ENCODE measurements at regions not wholly inside any gene's neighbourhood (a gene's known extent, or its start where the extent isn't known, plus 50 kb on each side); places are given as distances from the start of the nearest gene placed in this dataset.
"Not testable (repeated sequence)": the region's sequence is repeated elsewhere in the genome, so short reads cannot be mapped to it uniquely, and the experiment has no call there.

GRCh38 chr1:4485398-4485797 is 169.0 kb upstream of the AJAP1 start:
- TF ChIP-seq CTCF (conservative IDR thresholded peaks at IDR 0.05; ENCODE audit: low read depth, low read length): no peak

GRCh38 chr1:4485878-4486277 is 168.5 kb upstream of the AJAP1 start:
- TF ChIP-seq CTCF (conservative IDR thresholded peaks at IDR 0.05; ENCODE audit: low read depth, low read length): no peak
- DNase-seq (ENCODE audit: low read depth): no peak
- no peak overlapping the region for H3K4me3 ChIP-seq (ENCODE audit: low read depth, low read length)

More at GRCh38 chr1:4485398-4485797, 169.0 kb upstream of the AJAP1 start:
- no peak for DNase-seq (ENCODE audit: low read depth)
- H3K4me3 ChIP-seq (ENCODE audit: low read depth, low read length): no peak overlapping the region

- no peak for DNase-seq (ENCODE audit: low read depth)
- TF ChIP-seq CTCF (conservative IDR thresholded peaks at IDR 0.05; ENCODE audit: low read depth, low read length): no peak
- H3K4me3 ChIP-seq (ENCODE audit: low read depth, low read length): no peak overlapping the region
These were observed 167.8 kb upstream of the AJAP1 start for GRCh38 chr1:4486408-4487120.

GRCh38 chr1:4488018-4488417 is 166.4 kb upstream of the AJAP1 start:
- no peak for TF ChIP-seq CTCF (conservative IDR thresholded peaks at IDR 0.05; ENCODE audit: low read depth, low read length)
- DNase-seq (ENCODE audit: low read depth): no peak
- no peak overlapping the region for H3K4me3 ChIP-seq (ENCODE audit: low read depth, low read length)

GRCh38 chr1:4489486-4489885 is 164.9 kb upstream of the AJAP1 start:
- no peak for DNase-seq (ENCODE audit: low read depth)
- no peak overlapping the region for H3K4me3 ChIP-seq (ENCODE audit: low read depth, low read length)
- TF ChIP-seq CTCF (conservative IDR thresholded peaks at IDR 0.05; ENCODE audit: low read depth, low read length): no peak

GRCh38 chr1:4489992-4490391 is 164.4 kb upstream of the AJAP1 start:
- H3K4me3 ChIP-seq (ENCODE audit: low read depth, low read length); DNase-seq (ENCODE audit: low read depth): not testable (repeated sequence)

GRCh38 chr1:4494027-4494426 is 160.4 kb upstream of the AJAP1 start:
- H3K4me3 ChIP-seq (ENCODE audit: low read depth, low read length): no peak overlapping the region
- no peak for DNase-seq (ENCODE audit: low read depth)
- TF ChIP-seq CTCF (conservative IDR thresholded peaks at IDR 0.05; ENCODE audit: low read depth, low read length): no peak

Measured in choroid plexus epithelial cell (primary cell).